ENCODE measurements at regions not wholly inside any gene's neighbourhood (a gene's known extent, or its start where the extent isn't known, plus 50 kb on each side); places are given as distances from the start of the nearest gene placed in this dataset.
"Not testable (repeated sequence)": the region's sequence is repeated elsewhere in the genome, so short reads cannot be mapped to it uniquely, and the experiment has no call there.

- DNase-seq, result no peak
- no peaks in the 10 kb centered on the region for H3K27me3 Mint-ChIP-seq (ENCODE audit: unreplicated experiment)
- no TSS peak for BruUV-seq (replicated peaks)
- no peak overlapping the region for H3K4me3 Mint-ChIP-seq (ENCODE audit: low read depth, unreplicated experiment)
- H3K27ac Mint-ChIP-seq (ENCODE audit: unreplicated experiment), result no peak overlapping the region
- intact Hi-C loops (cut with micrococcal nuclease; ENCODE audit: unreplicated experiment), result no loop called here
- no peaks in the 10 kb centered on the region for H3K36me3 Mint-ChIP-seq (ENCODE audit: insufficient read depth, unreplicated experiment)
- CTCF ChIA-PET, result no interaction called here
- H3K9me3 Mint-ChIP-seq (ENCODE audit: low read depth, unreplicated experiment), result no peaks in the 10 kb centered on the region
- TF ChIP-seq CTCF (IDR thresholded peaks at IDR 0.05; ENCODE audit: unreplicated experiment), result no peak
- no peaks in the 10 kb centered on the region for H3K4me1 Mint-ChIP-seq (ENCODE audit: low read depth, unreplicated experiment)
These were observed 342.3 kb upstream of the SGO1 start for GRCh38 chr3:20528180-20528770.

- intact Hi-C loops (cut with micrococcal nuclease; ENCODE audit: unreplicated experiment), result no loop called here
- no peaks in the 10 kb centered on the region for H3K36me3 Mint-ChIP-seq (ENCODE audit: insufficient read depth, unreplicated experiment)
- DNase-seq, result no peak
- H3K27me3 Mint-ChIP-seq (ENCODE audit: unreplicated experiment), result no peaks in the 10 kb centered on the region
- H3K4me3 Mint-ChIP-seq (ENCODE audit: low read depth, unreplicated experiment), result no peak overlapping the region
- H3K9me3 Mint-ChIP-seq (ENCODE audit: low read depth, unreplicated experiment), result no peaks in the 10 kb centered on the region
- CTCF ChIA-PET, result no interaction called here
- TF ChIP-seq CTCF (IDR thresholded peaks at IDR 0.05; ENCODE audit: unreplicated experiment), result no peak
- H3K27ac Mint-ChIP-seq (ENCODE audit: unreplicated experiment), result no peak overlapping the region
- no peaks in the 10 kb centered on the region for H3K4me1 Mint-ChIP-seq (ENCODE audit: low read depth, unreplicated experiment)
- BruUV-seq (replicated peaks), result no TSS peak
These were observed 341.4 kb upstream of the SGO1 start for GRCh38 chr3:20527368-20527767.

GRCh38 chr3:20524328-20524727 lies 338.3 kb upstream of the SGO1 start:
- intact Hi-C loops (cut with micrococcal nuclease; ENCODE audit: unreplicated experiment), result no loop called here
- TF ChIP-seq CTCF (IDR thresholded peaks at IDR 0.05; ENCODE audit: unreplicated experiment), result no peak
- CTCF ChIA-PET, result no interaction called here
- H3K4me3 Mint-ChIP-seq (ENCODE audit: low read depth, unreplicated experiment), result no peak overlapping the region
- DNase-seq, result no peak
- no peak overlapping the region for H3K27ac Mint-ChIP-seq (ENCODE audit: unreplicated experiment)
- H3K4me1 Mint-ChIP-seq (ENCODE audit: low read depth, unreplicated experiment), result no peaks in the 10 kb centered on the region
- no peaks in the 10 kb centered on the region for H3K9me3 Mint-ChIP-seq (ENCODE audit: low read depth, unreplicated experiment)
- no peaks in the 10 kb centered on the region for H3K36me3 Mint-ChIP-seq (ENCODE audit: insufficient read depth, unreplicated experiment)
- BruUV-seq (replicated peaks), result no TSS peak
- no peaks in the 10 kb centered on the region for H3K27me3 Mint-ChIP-seq (ENCODE audit: unreplicated experiment)

GRCh38 chr3:20523293-20523692 lies 337.3 kb upstream of the SGO1 start:
- H3K36me3 Mint-ChIP-seq (ENCODE audit: insufficient read depth, unreplicated experiment), result no peaks in the 10 kb centered on the region
- TF ChIP-seq CTCF (IDR thresholded peaks at IDR 0.05; ENCODE audit: unreplicated experiment), result no peak
- H3K27ac Mint-ChIP-seq (ENCODE audit: unreplicated experiment), result no peak overlapping the region
- H3K4me3 Mint-ChIP-seq (ENCODE audit: low read depth, unreplicated experiment), result no peak overlapping the region
- H3K4me1 Mint-ChIP-seq (ENCODE audit: low read depth, unreplicated experiment), result no peaks in the 10 kb centered on the region
- H3K27me3 Mint-ChIP-seq (ENCODE audit: unreplicated experiment), result no peaks in the 10 kb centered on the region
- no peaks in the 10 kb centered on the region for H3K9me3 Mint-ChIP-seq (ENCODE audit: low read depth, unreplicated experiment)
- CTCF ChIA-PET, result no interaction called here
- no TSS peak for BruUV-seq (replicated peaks)
- intact Hi-C loops (cut with micrococcal nuclease; ENCODE audit: unreplicated experiment), result no loop called here
- no peak for DNase-seq

GRCh38 chr3:20517316-20517715 lies 331.3 kb upstream of the SGO1 start:
- DNase-seq; H3K4me1 Mint-ChIP-seq (ENCODE audit: low read depth, unreplicated experiment); H3K4me3 Mint-ChIP-seq (ENCODE audit: low read depth, unreplicated experiment); H3K27me3 Mint-ChIP-seq (ENCODE audit: unreplicated experiment); H3K36me3 Mint-ChIP-seq (ENCODE audit: insufficient read depth, unreplicated experiment); BruUV-seq (replicated peaks); intact Hi-C loops (cut with micrococcal nuclease; ENCODE audit: unreplicated experiment); CTCF ChIA-PET; H3K9me3 Mint-ChIP-seq (ENCODE audit: low read depth, unreplicated experiment); H3K27ac Mint-ChIP-seq (ENCODE audit: unreplicated experiment): not testable (repeated sequence)

Measured in Calu3 (cell line).